NCI-H1048 (cell line): ENCODE measurements at regions not wholly inside any gene's neighbourhood (a gene's known extent, or its start where the extent isn't known, plus 50 kb on each side); places are given as distances from the start of the nearest gene placed in this dataset.
"Not testable (repeated sequence)": the region's sequence is repeated elsewhere in the genome, so short reads cannot be mapped to it uniquely, and the experiment has no call there.

Experiments
- DNase-seq: peaks from one replicate; lab custom pipeline; 2025; lab: John Stamatoyannopoulos, UW

- no peak for DNase-seq
Measured at GRCh38 chr16:59405802-59406201, 671.7 kb upstream of the GOT2 start.

GRCh38 chr16:59404509-59404908 lies 670.4 kb upstream of the GOT2 start:
- DNase-seq, result no peak

- DNase-seq, result no peak
Measured at GRCh38 chr16:59400830-59401229, 666.7 kb upstream of the GOT2 start.

GRCh38 chr16:59397638-59398037 lies 663.5 kb upstream of the GOT2 start:
- DNase-seq, result no peak

GRCh38 chr16:59394526-59394925 lies 660.4 kb upstream of the GOT2 start:
- no peak for DNase-seq

- no peak for DNase-seq
Measured at GRCh38 chr16:59392911-59393310, 658.8 kb upstream of the GOT2 start.

GRCh38 chr16:59391617-59392364 lies 657.7 kb upstream of the GOT2 start:
- no peak for DNase-seq

GRCh38 chr16:59385959-59386358 lies 651.8 kb upstream of the GOT2 start:
- no peak for DNase-seq

GRCh38 chr16:59385491-59385890 lies 651.4 kb upstream of the GOT2 start:
- no peak for DNase-seq

- no peak for DNase-seq
Measured at GRCh38 chr16:59373632-59374031, 639.5 kb upstream of the GOT2 start.

- no peak for DNase-seq
Measured at GRCh38 chr16:59370717-59371116, 636.6 kb upstream of the GOT2 start.

GRCh38 chr16:59369523-59369922 lies 635.4 kb upstream of the GOT2 start:
- DNase-seq, result no peak

- no peak for DNase-seq
Measured at GRCh38 chr16:59368586-59368985, 634.5 kb upstream of the GOT2 start.

GRCh38 chr16:59356709-59357108 lies 622.6 kb upstream of the GOT2 start:
- DNase-seq, result no peak

GRCh38 chr16:59356144-59356543 lies 622.0 kb upstream of the GOT2 start:
- no peak for DNase-seq

GRCh38 chr16:59355704-59356103 lies 621.6 kb upstream of the GOT2 start:
- no peak for DNase-seq

- no peak for DNase-seq
Measured at GRCh38 chr16:59351305-59351903, 617.3 kb upstream of the GOT2 start.

GRCh38 chr16:59350670-59351069 lies 616.6 kb upstream of the GOT2 start:
- DNase-seq, result no peak

- DNase-seq, result no peak
Measured at GRCh38 chr16:59342669-59343068, 608.6 kb upstream of the GOT2 start.

GRCh38 chr16:59341368-59341767 lies 607.3 kb upstream of the GOT2 start:
- DNase-seq, result no peak

- DNase-seq, result no peak
Measured at GRCh38 chr16:59339871-59340270, 605.8 kb upstream of the GOT2 start.

GRCh38 chr16:59336136-59336695 lies 602.1 kb upstream of the GOT2 start:
- DNase-seq, result no peak

GRCh38 chr16:59331708-59332107 lies 597.6 kb upstream of the GOT2 start:
- not testable (repeated sequence) for DNase-seq
